B cell (primary cell): ENCODE measurements at regions not wholly inside any gene's neighbourhood (a gene's known extent, or its start where the extent isn't known, plus 50 kb on each side); places are given as distances from the start of the nearest gene placed in this dataset.

Source experiments
- EZH2 ChIP-seq: IDR thresholded peaks from 2 replicates; pipeline ENCODE4 v1.6.1; 2012; ENCODE audit warnings: borderline replicate concordance, low read depth, mild to moderate bottlenecking, moderate library complexity, low read length; ENCODE audit not compliant: insufficient read depth, poor library complexity, severe bottlenecking
- TF ChIP-seq, protein P1 (sequence below): fragments of 200-600 bp; IDR thresholded peaks from one replicate; pipeline ENCODE4 v1.8.0; 2022; ENCODE audit warnings: antibody characterized with exemption, mild to moderate bottlenecking

GRCh38 chr7:84261509-84261908, 66.9 kb upstream of the SEMA3A start:
- TF ChIP-seq, protein P1, sequence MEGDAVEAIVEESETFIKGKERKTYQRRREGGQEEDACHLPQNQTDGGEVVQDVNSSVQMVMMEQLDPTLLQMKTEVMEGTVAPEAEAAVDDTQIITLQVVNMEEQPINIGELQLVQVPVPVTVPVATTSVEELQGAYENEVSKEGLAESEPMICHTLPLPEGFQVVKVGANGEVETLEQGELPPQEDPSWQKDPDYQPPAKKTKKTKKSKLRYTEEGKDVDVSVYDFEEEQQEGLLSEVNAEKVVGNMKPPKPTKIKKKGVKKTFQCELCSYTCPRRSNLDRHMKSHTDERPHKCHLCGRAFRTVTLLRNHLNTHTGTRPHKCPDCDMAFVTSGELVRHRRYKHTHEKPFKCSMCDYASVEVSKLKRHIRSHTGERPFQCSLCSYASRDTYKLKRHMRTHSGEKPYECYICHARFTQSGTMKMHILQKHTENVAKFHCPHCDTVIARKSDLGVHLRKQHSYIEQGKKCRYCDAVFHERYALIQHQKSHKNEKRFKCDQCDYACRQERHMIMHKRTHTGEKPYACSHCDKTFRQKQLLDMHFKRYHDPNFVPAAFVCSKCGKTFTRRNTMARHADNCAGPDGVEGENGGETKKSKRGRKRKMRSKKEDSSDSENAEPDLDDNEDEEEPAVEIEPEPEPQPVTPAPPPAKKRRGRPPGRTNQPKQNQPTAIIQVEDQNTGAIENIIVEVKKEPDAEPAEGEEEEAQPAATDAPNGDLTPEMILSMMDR, result no peak
- TF ChIP-seq EZH2, result no peak
